Left kidney (tissue), 1 donor: ENCODE measurements at regions not wholly inside any gene's neighbourhood (a gene's known extent, or its start where the extent isn't known, plus 50 kb on each side); places are given as distances from the start of the nearest gene placed in this dataset.
"Not testable (repeated sequence)": the region's sequence is repeated elsewhere in the genome, so short reads cannot be mapped to it uniquely, and the experiment has no call there.

ENCODE experiments used
- DNase-seq: peaks from one replicate; pipeline ENCODE4 v3.0.0-alpha.2; 2013

- no peak for DNase-seq
Measured at GRCh38 chr10:3347413-3348182, 175.0 kb upstream of the PITRM1 start.

DNA sequence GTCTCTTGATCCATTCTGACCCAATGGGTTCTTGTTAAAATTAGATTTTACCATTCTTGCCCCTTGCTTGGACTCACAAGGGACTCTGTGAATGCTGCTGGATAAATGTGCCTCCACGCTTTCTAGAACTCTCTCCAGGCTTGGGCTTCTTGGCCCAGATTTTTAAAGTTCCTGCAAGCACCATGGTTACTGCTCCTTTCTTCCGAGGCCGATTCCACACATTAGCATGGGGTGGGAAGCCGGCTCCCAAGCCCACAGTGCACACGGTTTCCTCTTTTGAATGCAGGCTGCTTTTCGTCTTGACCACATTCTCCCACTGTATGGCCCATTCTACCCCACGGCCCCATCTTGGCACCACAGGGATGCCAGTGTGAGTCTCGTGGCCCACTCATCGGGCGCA lies 174.3 kb upstream of the PITRM1 start:
- DNase-seq, result no peak

DNA sequence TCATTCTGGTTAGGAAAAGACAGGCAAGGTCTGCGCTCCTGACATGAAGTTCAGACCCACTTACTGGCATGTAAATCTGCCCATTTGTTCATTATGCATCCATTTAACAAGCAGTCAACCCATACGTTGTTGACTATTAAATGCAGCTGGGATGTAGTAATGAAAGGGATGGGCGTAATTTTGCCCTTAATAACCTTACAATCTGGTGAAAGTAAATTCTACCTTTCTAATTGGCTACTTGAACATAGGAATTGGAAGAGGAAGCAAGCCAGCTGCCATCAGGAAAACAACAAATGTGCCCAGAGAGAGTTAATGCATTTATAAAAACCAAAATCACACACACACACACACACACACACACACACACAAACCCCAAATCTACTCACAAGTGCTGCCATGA lies 170.2 kb upstream of the PITRM1 start:
- DNase-seq, result no peak

- DNase-seq, result no peak
Measured at GRCh38 chr10:3340127-3340730, 167.6 kb upstream of the PITRM1 start.

- no peak for DNase-seq
Measured at GRCh38 chr10:3339531-3339950, 167.0 kb upstream of the PITRM1 start.

DNA sequence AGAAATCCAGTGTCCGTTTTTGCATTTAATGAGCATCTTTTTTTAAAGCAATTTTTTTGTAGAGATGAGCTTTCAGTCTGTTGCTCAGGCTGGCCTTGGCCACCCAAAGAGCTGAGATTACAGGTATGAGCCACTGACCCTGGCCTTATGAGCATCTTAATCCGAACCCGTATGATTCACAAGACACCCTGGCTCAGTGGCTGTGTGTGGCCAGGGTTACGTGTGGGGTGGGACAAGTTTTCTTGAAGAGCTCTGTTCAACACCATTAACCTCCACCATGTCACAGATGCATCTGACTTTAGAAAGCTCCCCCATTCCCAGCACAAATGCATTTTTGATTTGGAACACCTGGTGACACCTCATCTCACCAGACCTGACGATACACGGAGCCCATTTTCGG lies 166.5 kb upstream of the PITRM1 start:
- no peak for DNase-seq

- DNase-seq, result no peak
Measured at GRCh38 chr10:3337741-3338140, 165.2 kb upstream of the PITRM1 start.

GRCh38 chr10:3336673-3337293 lies 164.2 kb upstream of the PITRM1 start:
- DNase-seq, result no peak

DNA sequence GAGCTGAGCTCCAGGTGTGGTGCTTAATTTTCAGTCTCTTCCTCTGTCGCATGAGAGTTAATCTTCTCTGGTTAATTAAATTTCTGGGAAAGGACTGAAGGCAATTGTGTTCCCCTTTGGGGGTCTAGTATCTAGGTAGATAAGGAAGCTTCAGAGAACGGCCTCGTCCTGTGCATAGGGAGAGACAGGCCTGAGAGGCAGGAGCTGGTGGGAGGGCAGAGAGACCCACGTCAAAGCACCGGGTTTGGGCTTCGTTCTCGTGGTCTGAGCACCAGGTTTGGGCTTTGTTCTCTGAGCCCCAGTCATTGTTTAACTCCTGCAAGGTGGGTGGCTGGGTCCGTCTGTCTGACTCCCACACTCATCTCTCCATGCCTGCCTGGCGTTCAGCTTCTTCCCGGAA lies 160.8 kb upstream of the PITRM1 start:
- DNase-seq, result no peak

DNA sequence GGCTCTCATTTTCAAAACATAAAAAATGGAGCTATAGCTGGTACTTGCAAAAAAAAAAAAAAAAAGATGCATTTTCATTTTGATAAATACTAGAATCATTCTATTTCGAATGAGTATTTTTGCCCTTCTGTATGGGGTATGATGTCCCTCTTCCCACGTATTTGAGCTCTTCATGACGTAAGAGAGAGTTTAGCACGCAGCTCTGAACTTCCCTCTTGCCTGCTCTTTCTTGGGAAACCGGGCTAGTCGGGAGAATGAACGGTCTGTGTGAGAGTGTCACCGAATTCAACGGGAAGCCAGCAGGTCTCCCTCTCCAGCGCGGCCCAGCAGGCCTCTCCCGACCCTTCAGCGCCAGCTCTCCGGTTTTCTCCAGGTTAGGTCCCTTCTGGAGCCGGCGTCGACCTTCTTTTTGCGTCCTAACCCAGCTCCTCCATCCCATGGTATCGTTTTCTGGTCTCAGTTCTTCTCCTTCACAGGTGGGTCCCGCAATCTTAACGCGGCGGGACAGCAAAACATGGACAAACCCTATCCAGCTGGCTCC lies 159.2 kb upstream of the PITRM1 start:
- no peak for DNase-seq

DNA sequence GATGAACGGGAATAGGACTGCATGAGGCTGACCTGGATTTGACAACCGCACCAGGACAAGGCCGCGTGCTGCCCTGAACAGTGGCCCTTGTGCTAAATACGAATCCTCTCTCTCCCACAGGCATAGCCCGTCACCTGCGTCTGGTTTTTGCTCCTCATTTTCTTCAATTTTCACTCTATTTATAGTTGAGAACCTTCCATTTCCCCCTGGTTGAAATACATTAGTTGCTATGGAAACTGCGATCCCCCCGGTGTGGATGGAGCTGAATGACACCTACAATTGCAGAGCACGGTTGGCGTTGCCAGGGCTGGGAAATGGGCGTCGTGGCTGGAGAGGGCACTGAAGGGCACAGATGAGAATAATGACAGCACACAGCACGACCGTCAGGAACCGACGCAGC lies 158.6 kb upstream of the PITRM1 start:
- DNase-seq, result no peak

DNA sequence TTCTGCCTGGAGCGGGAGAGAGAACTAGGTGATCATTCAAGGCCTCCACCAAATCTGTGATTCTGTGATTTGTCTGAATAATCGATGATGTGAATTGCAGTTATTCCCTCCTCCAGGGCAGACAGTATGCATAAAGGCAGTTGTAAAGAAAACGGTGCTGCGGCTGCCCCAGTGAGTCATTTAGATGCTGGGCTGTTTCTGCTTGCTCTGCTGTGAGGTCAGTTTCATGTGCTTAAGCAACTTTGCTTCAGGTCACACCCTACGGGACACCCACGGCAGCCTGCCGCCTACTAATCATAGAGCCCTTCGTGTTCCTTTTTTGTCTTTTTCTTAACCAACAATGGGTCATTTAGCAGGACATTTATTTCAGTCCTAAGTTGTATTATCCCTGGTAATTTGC lies 158.1 kb upstream of the PITRM1 start:
- no peak for DNase-seq

DNA sequence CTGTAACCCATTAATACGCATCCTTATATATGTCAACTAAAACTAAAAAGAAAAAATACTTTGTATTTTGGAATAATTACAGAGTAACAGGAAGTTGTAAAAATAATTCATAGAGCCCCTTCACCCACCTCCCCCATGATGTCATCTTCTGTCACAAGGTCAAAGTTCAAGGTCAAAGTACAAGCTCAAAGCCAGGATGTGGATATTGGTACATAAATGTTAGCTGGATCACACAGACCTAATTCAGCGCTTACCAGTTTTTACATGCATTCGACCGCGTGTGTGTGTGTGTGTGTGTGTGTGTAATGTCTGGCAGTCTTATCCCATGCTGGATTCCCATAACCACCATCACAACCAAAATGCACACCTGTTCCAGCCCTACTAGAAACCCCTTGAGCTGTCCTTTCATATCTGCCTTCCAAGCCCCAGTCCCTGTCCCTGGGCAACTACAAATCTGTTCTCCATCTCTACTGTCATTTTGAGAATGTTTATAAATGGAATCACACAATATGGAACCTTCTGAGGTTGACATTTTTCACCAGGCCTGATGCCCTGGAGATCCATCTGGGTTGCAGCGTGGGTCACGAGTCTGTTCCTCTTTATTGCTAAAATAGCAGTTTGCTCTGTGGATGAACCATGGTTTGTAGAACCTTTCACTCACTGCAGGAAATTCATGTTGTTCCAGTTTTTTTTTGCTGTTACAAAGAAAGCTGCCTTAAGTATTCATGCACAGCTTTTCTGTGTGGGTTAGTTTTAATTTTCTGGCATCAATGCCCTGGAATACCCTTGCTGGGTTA lies 153.6 kb upstream of the PITRM1 start:
- no peak for DNase-seq

DNA sequence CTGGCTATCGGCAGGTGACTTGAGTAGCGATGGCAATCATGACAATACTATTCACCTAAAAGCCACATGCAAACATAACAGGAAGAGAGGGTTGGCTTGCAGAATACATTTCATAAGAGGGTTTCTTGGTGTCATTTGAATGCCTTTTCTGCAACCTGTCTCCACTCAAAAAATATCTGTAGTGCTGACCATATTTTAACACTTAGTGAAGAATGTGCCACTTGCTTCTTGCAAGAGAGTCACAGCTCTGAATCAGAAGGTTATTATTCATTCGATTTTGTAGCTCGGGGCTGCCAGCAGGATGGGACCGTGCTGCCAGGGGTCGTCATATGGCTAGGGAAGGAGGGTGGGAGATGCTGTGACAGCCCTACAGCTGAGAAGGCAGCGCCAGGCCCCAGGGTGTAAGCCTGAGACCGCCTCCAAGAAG lies 152.0 kb upstream of the PITRM1 start:
- DNase-seq, result no peak

GRCh38 chr10:3323865-3324498 lies 151.4 kb upstream of the PITRM1 start:
- no peak for DNase-seq

GRCh38 chr10:3321123-3321522 lies 148.5 kb upstream of the PITRM1 start:
- no peak for DNase-seq

GRCh38 chr10:3319811-3320226 lies 147.2 kb upstream of the PITRM1 start:
- DNase-seq, result no peak

GRCh38 chr10:3318480-3318807 lies 145.9 kb upstream of the PITRM1 start:
- not testable (repeated sequence) for DNase-seq

- not testable (repeated sequence) for DNase-seq
Measured at GRCh38 chr10:3317553-3318479, 145.2 kb upstream of the PITRM1 start.

- DNase-seq, result not testable (repeated sequence)
Measured at GRCh38 chr10:3314445-3315085, 142.0 kb upstream of the PITRM1 start.
